HCT116 (cell line): ENCODE measurements at regions not wholly inside any gene's neighbourhood (a gene's known extent, or its start where the extent isn't known, plus 50 kb on each side); places are given as distances from the start of the nearest gene placed in this dataset.

Source experiments
- ATAC-seq: fragments of 200-7000 bp; cut with Tn5 transposase; 2 replicates; pipeline ENCODE4 v1.9.1; 2020; ENCODE audit warnings: mild to moderate bottlenecking, moderate library complexity
- BruUV-seq: library from RNA; stranded (reverse); fragments of 400-500 nt; replicated peaks from 2 replicates; lab custom pipeline; 2021; lab: Mats Ljungman, UMichigan
- CTCF ChIA-PET: fragments of 300-600 bp; sonication (Branson Sonifier 250); formaldehyde crosslinking; loops from one replicate; lab custom pipeline; 2021; ENCODE audit warnings: antibody characterized with exemption; lab: Charles Lee
- POLR2A ChIA-PET: fragments of 300-600, 350-600 bp; sonication (Branson Sonifier 250); formaldehyde crosslinking; loops from one replicate; lab custom pipeline; 2021; ENCODE audit warnings: antibody characterized with exemption; lab: Charles Lee
- RAD21 ChIA-PET, 2 experiments: fragments of 300-600 bp; sonication (Branson Sonifier 250); formaldehyde crosslinking; loops; one replicate each; lab custom pipeline; 2023; ENCODE audit warnings: low total read pairs in 2 of 2; ENCODE audit not compliant: uncharacterized antibody in 2 of 2, unreplicated experiment in 2 of 2, low non-redundant PET in 1 of 2; lab: Charles Lee
- DNase-seq: peaks from one replicate; pipeline ENCODE4 v3.0.0-alpha.2; 2010; ENCODE audit warnings: low read depth, low spot score
- H2AFZ ChIP-seq: fragments of 200-600 bp; shearing (Covaris generic), sonication (generic); 2 replicates; pipeline ENCODE4 v1.6.1; 2017; ENCODE audit warnings: low read depth, mixed run types, mixed read lengths, antibody characterized with exemption, low read length; ENCODE audit not compliant: poor library complexity, severe bottlenecking
- H3K27ac ChIP-seq: 2 replicates; pipeline ENCODE4 v1.5.1; 2012; ENCODE audit warnings: low read depth, low read length
- H3K27me3 ChIP-seq: fragments of 200-600 bp; sonication (generic); 2 replicates; pipeline ENCODE4 v1.6.1; 2016; ENCODE audit warnings: mixed run types, low read length, mixed read lengths; ENCODE audit not compliant: insufficient read depth
- H3K36me3 ChIP-seq, 2 experiments: fragments of 200-500 bp in 1 of 2; fragments of 200-600 bp in 1 of 2; sonication (Bioruptor generic) in 1 of 2; sonication (generic) in 1 of 2; 2 replicates each; pipeline versions ENCODE4 v1.5.1 to v1.6.1; 2014 to 2016; ENCODE audit warnings: low read length in 2 of 2, inconsistent platforms in 1 of 2, mixed read lengths in 1 of 2, mixed run types in 1 of 2; ENCODE audit not compliant: insufficient read depth in 2 of 2, control insufficient read depth in 1 of 2
- H3K4me1 ChIP-seq, 2 experiments: fragments of 200-600 bp in 1 of 2; sonication (generic) in 1 of 2; 2 replicates each; pipeline versions ENCODE4 v1.5.1 to v1.6.1; 2012 to 2017; ENCODE audit warnings: low read length in 2 of 2, inconsistent platforms in 1 of 2, mild to moderate bottlenecking in 1 of 2, mixed read lengths in 1 of 2, mixed run types in 1 of 2, moderate library complexity in 1 of 2; ENCODE audit not compliant: insufficient read depth in 2 of 2, control insufficient read depth in 1 of 2
- H3K4me2 ChIP-seq: fragments of 200-600 bp; sonication (generic); 2 replicates; pipeline ENCODE4 v1.6.1; 2017; ENCODE audit warnings: mixed run types, low read length, mixed read lengths
- H3K4me3 ChIP-seq, 2 experiments: fragments of 200-600 bp in 1 of 2; sonication (generic) in 1 of 2; replicated peaks in 1 of 2; 2 replicates each; pipeline ENCODE4 v1.5.1; 2011 to 2016; ENCODE audit warnings: low read length in 2 of 2, control low read depth in 1 of 2, low read depth in 1 of 2, mild to moderate bottlenecking in 1 of 2, mixed read lengths in 1 of 2, mixed run types in 1 of 2
- H3K79me2 ChIP-seq: fragments of 200-600 bp; sonication (generic); 2 replicates; pipeline ENCODE4 v1.6.1; 2017; ENCODE audit warnings: mild to moderate bottlenecking, mixed run types, low read length, moderate library complexity, mixed read lengths; ENCODE audit not compliant: insufficient read depth
- H3K9ac ChIP-seq: fragments of 200-600 bp; sonication (generic); 2 replicates; pipeline ENCODE4 v1.6.1; 2016; ENCODE audit warnings: low read length, mixed read lengths
- H3K9me2 ChIP-seq: fragments of 200-600 bp; sonication (generic), shearing (Covaris generic); 2 replicates; pipeline ENCODE4 v1.6.1; 2017; ENCODE audit warnings: mixed run types, mild to moderate bottlenecking, moderate library complexity; ENCODE audit not compliant: insufficient read depth
- H3K9me3 ChIP-seq, 2 experiments: fragments of 200-500 bp in 1 of 2; fragments of 200-600 bp in 1 of 2; sonication (Bioruptor generic) in 1 of 2; sonication (generic) in 1 of 2; 2 replicates each; pipeline ENCODE4 v1.6.1; 2014 to 2017; ENCODE audit warnings: low read length in 2 of 2, mixed read lengths in 2 of 2, inconsistent platforms in 1 of 2, low read depth in 1 of 2, mild to moderate bottlenecking in 1 of 2, mixed run types in 1 of 2, moderate library complexity in 1 of 2; ENCODE audit not compliant: control insufficient read depth in 1 of 2, insufficient read depth in 1 of 2
- H4K20me1 ChIP-seq: fragments of 200-600 bp; sonication (generic), shearing (Covaris generic); 2 replicates; pipeline ENCODE4 v1.6.1; 2017; ENCODE audit warnings: mixed run types, mild to moderate bottlenecking, moderate library complexity; ENCODE audit not compliant: insufficient read depth
- ATF3 ChIP-seq: IDR thresholded peaks from 2 replicates; pipeline ENCODE4 v1.6.1; 2012
- CBX3 ChIP-seq: IDR thresholded peaks from 2 replicates; pipeline ENCODE4 v1.6.1; 2012; ENCODE audit warnings: low read depth
- CEBPB ChIP-seq: IDR thresholded peaks from 2 replicates; pipeline ENCODE4 v1.6.1; 2012; ENCODE audit warnings: low read depth
- CTCF ChIP-seq, 3 experiments: fragments of 200-600 bp in 1 of 3; sonication (generic) in 1 of 3; IDR thresholded peaks in 2 of 3; conservative IDR thresholded peaks in 1 of 3; 2 replicates each; pipeline ENCODE4 v1.5.1; 2012 to 2017; ENCODE audit warnings: low read depth in 2 of 3, low read length in 2 of 3, antibody characterized with exemption in 1 of 3, borderline replicate concordance in 1 of 3, control low read depth in 1 of 3, mild to moderate bottlenecking in 1 of 3, mixed read lengths in 1 of 3, mixed run types in 1 of 3, moderate library complexity in 1 of 3; ENCODE audit not compliant: insufficient read depth in 1 of 3
- EGR1 ChIP-seq: IDR thresholded peaks from 2 replicates; pipeline ENCODE4 v1.6.1; 2012; ENCODE audit warnings: low read depth
- EZH2 ChIP-seq: fragments of 200-600 bp; sonication (generic); IDR thresholded peaks from 2 replicates; pipeline ENCODE4 v1.6.1; 2017; ENCODE audit warnings: antibody characterized with exemption, mixed run types
- EZH2phosphoT487 ChIP-seq: fragments of 200-600 bp; IDR thresholded peaks from 2 replicates; pipeline ENCODE4 v1.6.1; 2018; ENCODE audit warnings: antibody characterized with exemption, borderline replicate concordance
- JUND ChIP-seq: IDR thresholded peaks from 2 replicates; pipeline ENCODE4 v1.6.1; 2012
- SP1 ChIP-seq: IDR thresholded peaks from 2 replicates; pipeline ENCODE4 v1.6.1; 2012; ENCODE audit warnings: low read depth
- TCF7L2 ChIP-seq: IDR thresholded peaks from 2 replicates; pipeline ENCODE4 v1.7.0; 2011; ENCODE audit warnings: borderline replicate concordance, inconsistent platforms; ENCODE audit not compliant: insufficient read depth, insufficient read length; ENCODE audit errors: extremely low read depth
- YY1 ChIP-seq: IDR thresholded peaks from 2 replicates; pipeline ENCODE4 v1.6.1; 2011; ENCODE audit warnings: low read length, low read depth, moderate library complexity, mild to moderate bottlenecking; ENCODE audit not compliant: insufficient replicate concordance; ENCODE audit errors: extremely low read depth
- ZFX ChIP-seq: fragments of 450-650 bp; IDR thresholded peaks from 2 replicates; pipeline ENCODE4 v1.6.1; 2017
- ZNF274 ChIP-seq: fragments of 200-500 bp; sonication (Bioruptor generic); IDR thresholded peaks from 2 replicates; pipeline ENCODE4 v1.6.1; 2014; ENCODE audit warnings: mild to moderate bottlenecking, low read depth, low read length, inconsistent platforms
- intact Hi-C: fragments of 100-400 bp; cut with micrococcal nuclease; formaldehyde crosslinking; loops from 2 replicates; pipeline ENCODE4 v1.10.0; 2022

GRCh38 chr13:31919241-31919640 is 112.3 kb upstream of the FRY start:
- no peak for TF ChIP-seq ZFX
- TF ChIP-seq SP1, result no peak
- no peak for TF ChIP-seq CEBPB
- no peak for TF ChIP-seq TCF7L2
- no peak for TF ChIP-seq CBX3
- no peak for TF ChIP-seq EGR1
- Histone ChIP-seq H4K20me1 (no peaks in the 10 kb centered on the region), H3K36me3 (no peaks in the 10 kb centered on the region), H3K4me2 (no peak overlapping the region), H3K9me3 (no peaks in the 10 kb centered on the region), H3K4me3 (no peak overlapping the region), H2AFZ (no peak overlapping the region), H3K9me2 (no peaks in the 10 kb centered on the region), H3K4me1 (no peaks in the 10 kb centered on the region), H3K79me2 (no peaks in the 10 kb centered on the region), H3K27ac (no peak overlapping the region), H3K27me3 (no peaks in the 10 kb centered on the region), H3K9ac (no peak overlapping the region)
- no peak for DNase-seq
- intact Hi-C loops, result no loop called here
- no peak for ATAC-seq
- RAD21 ChIA-PET, result no interaction called here
- CTCF ChIA-PET, result interaction anchor here (3.3 kb wide), 1 partner anchor 9 kb away, joined by 21 read pairs; no protein-coding TSS in a partner anchor
- POLR2A ChIA-PET, result interaction anchor here (0.9 kb wide), 1 partner anchor 10 kb away, joined by 3 read pairs; no protein-coding TSS in a partner anchor
- no TSS peak for BruUV-seq

DNA sequence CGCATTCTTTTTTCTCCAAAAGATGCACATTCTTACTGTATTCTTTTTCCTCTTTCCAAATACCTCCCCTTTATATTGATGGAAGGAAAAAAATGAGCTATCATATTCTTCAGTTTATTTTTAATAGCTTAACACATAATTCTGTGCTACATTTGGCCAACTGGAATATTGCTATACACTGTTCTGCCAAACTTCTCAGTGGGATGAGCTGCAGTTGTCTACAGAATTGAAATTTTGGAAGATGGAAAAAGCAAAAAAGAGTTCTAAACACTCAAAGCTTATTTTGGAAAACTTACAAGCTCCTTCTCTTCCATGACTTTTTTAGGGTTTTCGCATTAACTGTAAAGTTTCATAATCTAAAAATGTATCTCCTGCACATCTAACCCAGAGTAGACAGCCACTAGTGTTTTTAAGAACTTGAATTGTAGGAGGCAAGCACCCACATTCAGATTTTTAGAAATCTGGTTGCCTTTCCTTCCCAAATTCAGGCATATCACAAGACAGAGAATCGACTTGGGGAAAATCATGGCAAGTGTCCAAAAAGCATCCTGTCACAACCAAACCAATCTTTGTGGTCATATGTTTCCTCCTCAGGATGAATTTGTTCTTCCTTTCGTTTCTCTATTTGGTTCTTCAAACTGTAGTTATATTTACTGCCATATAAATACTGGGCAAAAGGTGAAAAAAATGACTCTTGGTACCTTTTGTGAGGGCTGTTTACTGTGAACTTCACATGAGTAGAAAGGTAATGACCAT is 111.4 kb upstream of the FRY start:
- no peak overlapping the region for H2AFZ ChIP-seq
- intact Hi-C loops, result no loop called here
- H3K4me2 ChIP-seq, result no peak overlapping the region
- H3K27me3 ChIP-seq, result no peaks in the 10 kb centered on the region
- ChIA-PET CTCF (interaction anchor here (0.8 to 3.3 kb wide), 2 partner anchors 10 to 11 kb away, joined by 3 to 21 read pairs; no protein-coding TSS in a partner anchor), POLR2A (interaction anchor here (1.1 kb wide), 1 partner anchor 11 kb away, joined by 3 read pairs; no protein-coding TSS in a partner anchor), RAD21 (no interaction called here)
- no peak overlapping the region for H3K4me3 ChIP-seq
- ATAC-seq (no peak), DNase-seq (no peak)
- H3K9me3 ChIP-seq, result no peaks in the 10 kb centered on the region
- no peaks in the 10 kb centered on the region for H3K79me2 ChIP-seq
- H3K36me3 ChIP-seq, result no peaks in the 10 kb centered on the region
- no peaks in the 10 kb centered on the region for H3K9me2 ChIP-seq
- no peaks in the 10 kb centered on the region for H4K20me1 ChIP-seq
- no peak overlapping the region for H3K9ac ChIP-seq
- no peaks in the 10 kb centered on the region for H3K4me1 ChIP-seq
- BruUV-seq, result no TSS peak
- H3K27ac ChIP-seq, result no peak overlapping the region
- TF ChIP-seq CBX3 (no peak), CTCF (IDR thresholded peaks at IDR 0.05 in 2 of 3, conservative IDR thresholded peaks at IDR 0.05 in 1 of 3; ENCODE audit: borderline replicate concordance in 1 of 3, insufficient read depth in 1 of 3, low read depth in 2 of 3, low read length in 2 of 3) (no peak), YY1 (no peak), TCF7L2 (no peak), ZFX (no peak), EZH2phosphoT487 (no peak), JUND (no peak), ATF3 (no peak), EZH2 (no peak), SP1 (no peak), ZNF274 (no peak)
